Activated naive CD4-positive, alpha-beta T cell treated with anti-CD3 and anti-CD28 coated beads, Interleukin-2, amount 50 U/mL, for 16 hours (primary cell): ENCODE measurements at regions not wholly inside any gene's neighbourhood (a gene's known extent, or its start where the extent isn't known, plus 50 kb on each side); places are given as distances from the start of the nearest gene placed in this dataset.
"Not testable (repeated sequence)": the region's sequence is repeated elsewhere in the genome, so short reads cannot be mapped to it uniquely, and the experiment has no call there.

ENCODE experiments used
- DNase-seq: peaks from one replicate; pipeline ENCODE4 v3.0.0-alpha.2; 2020

DNA sequence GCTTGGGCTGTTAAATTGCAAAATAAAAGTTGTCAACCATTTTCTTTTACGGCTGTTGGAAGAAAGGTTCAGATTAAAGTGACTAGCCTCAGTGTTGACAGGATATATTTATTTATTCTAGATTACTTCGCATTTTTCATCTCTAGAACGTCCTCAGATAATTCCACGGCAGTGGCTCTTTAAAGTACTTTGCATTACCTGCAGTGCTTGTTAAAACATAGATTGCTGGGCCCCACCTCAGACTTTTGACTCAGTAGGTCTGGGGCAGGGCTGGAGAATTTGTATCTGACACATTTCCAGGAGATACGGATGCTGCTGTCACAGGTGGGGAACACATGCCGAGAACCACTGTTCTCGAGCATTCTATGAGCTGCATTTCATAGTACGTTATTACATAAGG, 292.7 kb downstream of the EDEM1 start:
- DNase-seq, result no peak

DNA sequence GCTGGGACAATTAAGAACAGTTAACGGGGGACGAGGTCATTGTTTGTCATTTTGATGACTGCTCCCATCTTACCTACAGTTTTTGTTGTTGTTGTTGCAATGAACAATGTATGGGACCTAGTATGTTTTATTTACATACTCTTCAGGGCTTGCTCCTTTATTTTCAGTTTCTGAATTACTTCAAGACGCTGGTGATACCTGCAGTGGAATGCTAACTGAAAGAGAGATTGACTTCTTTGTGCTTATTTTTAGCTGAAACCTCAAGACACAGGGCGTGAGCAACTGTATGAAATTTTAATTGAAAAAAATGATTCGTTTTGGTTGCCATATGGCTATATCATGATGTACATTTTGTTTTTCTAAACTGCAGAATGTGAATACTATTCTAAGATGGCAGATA, 297.9 kb downstream of the EDEM1 start:
- DNase-seq, result no peak

- DNase-seq, result no peak
These were observed 301.3 kb downstream of the EDEM1 start for GRCh38 chr3:5488771-5489170.

GRCh38 chr3:5489536-5489935, 302.0 kb downstream of the EDEM1 start:
- DNase-seq, result no peak

- no peak for DNase-seq
These were observed 307.5 kb downstream of the EDEM1 start for GRCh38 chr3:5494905-5495519.

- DNase-seq, result no peak
These were observed 310.0 kb downstream of the EDEM1 start for GRCh38 chr3:5497497-5497896.

GRCh38 chr3:5498981-5499380, 311.5 kb downstream of the EDEM1 start:
- no peak for DNase-seq

DNA sequence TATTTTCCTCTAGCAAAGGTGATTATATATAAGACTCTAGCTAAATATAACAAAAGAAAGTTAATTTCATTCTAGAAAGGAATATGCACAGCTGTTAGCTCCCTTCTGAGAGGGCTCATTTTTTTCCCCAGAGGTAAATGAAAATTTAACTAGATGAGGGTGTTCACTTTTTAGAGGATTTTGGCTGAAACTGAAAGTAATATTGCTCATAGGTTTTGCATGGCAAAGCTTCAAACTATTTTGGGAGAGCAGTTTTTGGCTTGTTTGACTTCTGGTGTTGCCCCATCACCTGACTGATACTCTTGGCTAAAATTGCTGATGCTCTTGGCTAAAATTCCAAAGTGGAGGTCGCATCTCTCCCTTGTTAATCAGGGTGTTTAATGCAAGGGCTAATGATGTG, 311.9 kb downstream of the EDEM1 start:
- DNase-seq, result no peak

- DNase-seq, result no peak
These were observed 315.6 kb downstream of the EDEM1 start for GRCh38 chr3:5503136-5503535.

DNA sequence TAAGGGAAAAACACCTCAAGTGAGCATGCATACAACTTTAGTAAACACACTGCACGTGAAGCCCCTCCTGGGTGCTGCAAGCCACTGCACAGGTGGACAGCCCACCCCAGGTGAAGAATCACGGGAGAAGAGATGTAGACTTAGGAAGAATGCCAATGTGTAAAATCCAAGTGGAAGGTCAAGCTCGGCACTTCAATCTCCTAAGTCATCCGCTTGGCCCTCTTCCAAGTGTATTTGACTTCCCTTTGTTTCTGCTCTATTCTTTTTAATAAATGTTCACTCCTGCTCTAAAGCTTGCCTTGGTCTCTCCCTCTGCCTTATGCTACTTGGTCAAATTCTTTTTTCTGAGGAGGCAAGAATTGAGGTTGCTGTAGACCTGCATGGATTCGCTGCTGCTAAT, 316.6 kb downstream of the EDEM1 start:
- DNase-seq, result no peak

GRCh38 chr3:5505163-5505562, 317.7 kb downstream of the EDEM1 start:
- no peak for DNase-seq

GRCh38 chr3:5505997-5506396, 318.5 kb downstream of the EDEM1 start:
- no peak for DNase-seq

DNA sequence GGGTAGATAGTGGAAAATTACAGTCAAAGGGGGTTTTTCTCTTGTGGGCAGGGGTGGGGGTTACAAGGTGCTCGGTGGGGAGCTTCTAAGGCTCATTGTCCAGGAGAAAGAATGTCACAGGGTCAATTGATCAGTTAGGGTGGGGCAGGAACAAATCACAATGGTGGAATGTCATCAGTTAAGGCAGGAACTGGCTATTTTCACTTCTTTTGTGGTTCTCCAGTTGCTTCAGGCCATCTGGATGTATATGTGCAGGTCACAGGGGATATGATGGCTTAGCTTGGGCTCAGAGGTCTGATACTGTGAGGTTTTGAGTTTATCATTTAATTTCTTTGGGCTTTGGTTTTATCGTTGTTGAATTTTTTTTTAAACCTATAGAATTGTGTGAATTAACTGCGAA, 321.4 kb downstream of the EDEM1 start:
- not testable (repeated sequence) for DNase-seq

GRCh38 chr3:5510300-5510699, 322.8 kb downstream of the EDEM1 start:
- no peak for DNase-seq

GRCh38 chr3:5517921-5518320, 330.4 kb downstream of the EDEM1 start:
- no peak for DNase-seq

DNA sequence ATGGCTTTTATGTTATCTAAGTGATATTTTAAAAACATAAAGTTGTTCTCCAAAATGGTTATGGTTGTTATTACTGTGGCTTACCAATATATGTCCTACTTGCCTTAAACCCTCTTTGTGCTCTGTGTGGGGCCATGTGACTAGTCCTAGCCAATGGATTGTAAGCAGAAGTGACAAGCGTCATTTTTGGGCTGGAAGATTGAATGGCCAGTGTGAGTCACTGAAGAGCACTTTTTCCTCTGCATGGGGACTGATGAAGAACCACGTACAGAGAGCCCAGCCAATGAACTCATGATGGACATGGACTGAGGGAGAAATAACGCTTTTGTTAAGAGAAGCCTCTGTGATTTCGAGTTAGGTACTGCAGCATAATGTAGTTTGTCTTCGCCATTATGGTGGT, 332.7 kb downstream of the EDEM1 start:
- DNase-seq, result no peak

DNA sequence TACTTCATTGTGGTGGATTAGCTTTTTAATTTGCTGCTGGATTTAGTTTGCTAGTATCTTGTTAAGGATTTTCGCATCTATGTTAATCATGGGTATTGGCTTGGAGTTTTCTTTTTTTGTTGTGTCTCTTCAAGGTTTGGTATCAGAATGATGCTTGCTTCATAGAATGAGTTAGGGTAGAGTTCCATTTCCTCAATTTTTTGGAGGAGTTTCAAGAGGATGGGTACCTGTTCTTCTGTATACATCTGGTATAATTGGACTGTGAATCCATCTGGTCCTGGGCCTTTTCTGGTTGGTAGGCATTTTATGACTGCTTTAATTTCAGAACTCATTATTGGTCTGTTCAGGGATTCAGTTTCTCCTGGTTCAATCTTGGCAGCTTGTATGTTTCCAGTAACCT, 335.6 kb downstream of the EDEM1 start:
- no peak for DNase-seq

DNA sequence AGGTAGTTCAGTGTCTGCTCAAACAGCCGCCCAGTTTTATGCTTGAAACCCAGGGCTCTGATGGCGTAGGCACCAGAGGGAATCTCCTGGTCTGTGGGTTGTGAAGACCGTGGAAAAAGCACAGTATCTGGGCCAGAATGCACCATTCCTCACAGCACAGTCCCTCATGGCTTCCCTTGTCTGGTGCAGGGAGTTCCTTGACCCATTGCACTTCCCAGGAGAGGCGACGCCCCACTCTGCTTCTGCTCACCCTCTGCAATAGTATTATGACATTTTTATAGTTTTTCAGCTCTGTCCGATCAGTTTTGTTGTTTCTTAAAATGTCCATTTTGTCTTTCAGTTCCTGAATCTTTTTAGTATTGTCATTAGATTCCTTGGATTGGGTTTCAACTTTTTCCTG, 343.5 kb downstream of the EDEM1 start:
- no peak for DNase-seq

GRCh38 chr3:5531741-5532290, 344.3 kb downstream of the EDEM1 start:
- no peak for DNase-seq

DNA sequence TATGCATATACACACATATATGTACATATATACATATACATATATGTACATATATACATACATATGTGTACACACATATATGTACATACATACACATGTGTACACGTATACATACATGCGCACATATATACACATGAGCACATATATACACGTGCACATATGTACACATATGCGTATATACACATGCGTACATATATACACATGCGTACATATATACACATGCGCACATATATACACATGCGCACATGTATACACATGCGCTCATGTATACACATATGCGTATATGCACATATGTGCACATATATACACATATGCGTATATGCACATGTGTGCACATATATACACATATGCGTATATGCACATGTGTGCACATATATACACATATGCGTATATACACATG, 353.0 kb downstream of the EDEM1 start:
- DNase-seq, result no peak

GRCh38 chr3:5542472-5542871, 355.0 kb downstream of the EDEM1 start:
- DNase-seq, result no peak

- no peak for DNase-seq
These were observed 355.5 kb downstream of the EDEM1 start for GRCh38 chr3:5543047-5543446.

DNA sequence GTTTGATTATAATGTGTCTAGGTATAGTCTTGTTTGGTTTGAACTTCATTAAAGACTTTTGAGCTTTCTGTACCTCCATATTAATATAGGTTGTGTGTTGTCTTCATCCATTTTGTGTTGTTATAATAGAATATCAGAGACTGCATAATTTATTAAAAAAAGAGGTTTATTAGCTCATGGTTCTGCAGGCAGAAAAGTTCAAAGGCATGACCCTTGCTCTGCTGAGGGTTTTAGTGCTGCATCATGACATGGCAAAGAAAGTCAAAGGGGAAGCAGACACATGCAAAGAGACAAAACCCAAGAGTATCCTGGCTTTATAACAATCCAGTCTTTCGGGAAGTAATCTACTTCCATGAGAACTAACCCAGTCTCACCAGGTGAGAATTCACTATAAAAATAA, 358.2 kb downstream of the EDEM1 start:
- DNase-seq, result no peak

GRCh38 chr3:5553203-5553602, 365.7 kb downstream of the EDEM1 start:
- no peak for DNase-seq

- no peak for DNase-seq
These were observed 366.8 kb downstream of the EDEM1 start for GRCh38 chr3:5554245-5554747.
